Occipital lobe (tissue), 1 donor: ENCODE measurements at regions not wholly inside any gene's neighbourhood (a gene's known extent, or its start where the extent isn't known, plus 50 kb on each side); places are given as distances from the start of the nearest gene placed in this dataset.

ENCODE experiments used
- DNase-seq: peaks from one replicate; lab custom pipeline; 2025; lab: John Stamatoyannopoulos, UW

DNA sequence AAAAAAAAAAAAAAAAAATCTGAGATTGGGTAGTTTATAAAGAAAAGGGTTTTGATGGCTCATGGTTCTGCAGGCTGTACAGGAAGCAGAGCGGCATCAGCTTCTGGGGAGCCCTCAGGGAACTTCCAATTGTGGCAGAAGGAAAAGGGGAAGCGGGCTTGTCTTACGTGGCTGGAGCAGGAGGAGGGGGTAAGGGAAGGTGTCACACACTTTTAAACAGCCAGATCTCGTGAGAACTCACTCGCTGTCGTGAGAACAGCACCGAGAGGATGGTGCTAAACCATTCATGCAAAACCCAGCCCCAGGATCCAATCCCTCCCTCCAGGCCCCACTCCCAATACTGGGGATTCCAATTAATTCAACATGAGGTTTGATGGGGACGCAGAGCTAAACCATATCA is 806.2 kb downstream of the TBC1D22A start:
- no peak for DNase-seq

DNA sequence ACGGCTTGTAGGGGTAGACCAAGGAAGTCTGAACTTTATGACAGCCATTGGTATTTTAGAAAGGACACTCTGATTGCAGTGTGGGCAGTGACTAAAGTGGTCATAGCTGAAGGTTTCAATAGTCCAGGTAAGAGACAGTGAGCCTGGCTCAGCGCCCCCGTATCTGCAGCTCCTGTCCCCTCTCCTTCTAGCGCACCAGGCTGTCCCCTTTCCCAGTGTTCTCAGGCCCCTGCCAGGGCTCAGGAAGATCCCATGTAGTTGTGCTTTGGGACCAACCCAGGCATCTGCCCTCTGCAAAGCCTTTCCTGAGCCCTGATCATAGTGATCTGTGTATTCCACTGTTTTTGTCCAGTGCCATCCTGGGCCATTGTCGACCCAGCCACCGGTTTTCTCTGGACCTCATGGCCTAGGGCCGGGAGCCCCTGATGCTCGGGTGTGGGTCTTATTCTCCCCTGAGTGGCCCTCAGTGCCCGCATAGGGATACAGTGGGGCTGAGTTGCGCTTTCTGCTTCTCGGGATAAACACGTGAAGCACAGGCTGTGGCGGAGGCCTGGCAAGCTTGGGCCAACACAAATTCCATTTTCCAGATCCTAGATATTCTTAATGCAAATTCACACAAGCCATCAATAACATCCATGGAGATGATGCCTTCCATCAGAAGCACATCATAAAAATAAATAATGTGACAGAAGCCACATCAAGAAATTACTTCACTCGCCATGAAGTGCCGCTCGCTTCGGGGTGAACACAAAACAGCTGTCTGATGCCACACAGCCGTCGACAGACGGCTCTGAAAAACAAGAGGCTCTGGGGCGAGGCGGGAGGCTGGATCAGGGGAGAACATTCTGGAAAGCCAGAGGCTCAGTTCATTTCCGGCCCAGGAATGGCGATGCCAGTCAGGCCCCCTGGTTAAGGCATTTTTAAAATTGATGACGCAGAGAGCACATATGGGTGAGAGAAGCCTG is 805.0 kb downstream of the TBC1D22A start:
- DNase-seq: no peak

GRCh38 chr22:47566491-47566890 is 804.0 kb downstream of the TBC1D22A start:
- DNase-seq: no peak

DNA sequence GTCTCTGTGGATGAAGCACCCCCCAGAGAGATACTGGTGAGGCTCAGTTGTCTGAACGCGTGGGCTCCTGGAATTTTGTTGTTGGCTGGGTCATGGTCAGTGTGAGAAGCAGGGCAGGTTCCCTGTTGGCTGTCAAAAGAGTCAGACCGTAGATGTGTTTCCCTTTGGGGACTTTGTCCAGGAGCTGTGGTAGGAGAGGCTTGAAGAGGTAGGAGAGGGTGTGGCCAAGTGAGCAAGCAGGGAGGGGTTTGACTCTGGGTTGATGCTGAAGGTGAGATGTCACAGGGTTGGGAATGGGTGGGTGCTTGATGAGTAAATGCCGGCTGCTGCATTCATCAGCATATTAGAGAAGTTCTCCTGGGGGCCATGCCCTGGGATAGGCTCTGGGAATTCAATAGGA is 803.2 kb downstream of the TBC1D22A start:
- no peak for DNase-seq

GRCh38 chr22:47564651-47565434 is 802.4 kb downstream of the TBC1D22A start:
- DNase-seq: no peak

DNA sequence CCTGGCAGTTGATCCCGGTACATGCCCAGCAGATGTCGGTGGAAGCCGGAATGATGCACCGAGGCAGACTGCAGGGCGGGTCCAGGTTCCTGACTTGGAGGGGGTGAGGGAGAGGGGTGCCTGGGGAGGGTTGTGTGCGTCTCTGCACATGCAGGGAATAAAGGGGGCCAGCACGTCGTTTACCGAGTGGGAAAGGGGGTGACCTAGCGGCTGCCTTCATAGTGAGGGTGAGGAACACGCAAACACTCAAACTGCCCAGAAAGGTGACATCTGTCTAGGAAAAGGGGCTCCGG is 801.7 kb downstream of the TBC1D22A start:
- no peak for DNase-seq

GRCh38 chr22:47563406-47564157 is 801.1 kb downstream of the TBC1D22A start:
- DNase-seq: no peak

DNA sequence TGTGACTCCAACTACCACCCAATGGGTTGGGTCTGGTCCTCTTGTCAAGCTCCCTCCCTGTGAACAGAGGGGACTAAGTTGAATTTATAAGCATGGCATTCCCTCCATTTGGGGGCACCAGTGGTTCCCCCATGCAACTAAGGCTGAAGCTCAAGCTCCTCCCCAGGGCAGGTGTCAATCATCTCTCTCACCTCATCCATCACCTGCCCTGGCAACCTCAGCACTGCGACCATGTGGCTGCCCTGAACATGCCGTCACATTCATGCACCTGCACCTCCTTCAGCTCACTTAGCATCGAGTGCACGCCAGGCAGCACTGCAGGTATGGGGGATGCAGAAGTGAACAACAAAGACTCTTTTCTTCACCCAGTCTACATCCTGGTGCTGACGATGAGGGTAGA is 799.3 kb downstream of the TBC1D22A start:
- DNase-seq: no peak

DNA sequence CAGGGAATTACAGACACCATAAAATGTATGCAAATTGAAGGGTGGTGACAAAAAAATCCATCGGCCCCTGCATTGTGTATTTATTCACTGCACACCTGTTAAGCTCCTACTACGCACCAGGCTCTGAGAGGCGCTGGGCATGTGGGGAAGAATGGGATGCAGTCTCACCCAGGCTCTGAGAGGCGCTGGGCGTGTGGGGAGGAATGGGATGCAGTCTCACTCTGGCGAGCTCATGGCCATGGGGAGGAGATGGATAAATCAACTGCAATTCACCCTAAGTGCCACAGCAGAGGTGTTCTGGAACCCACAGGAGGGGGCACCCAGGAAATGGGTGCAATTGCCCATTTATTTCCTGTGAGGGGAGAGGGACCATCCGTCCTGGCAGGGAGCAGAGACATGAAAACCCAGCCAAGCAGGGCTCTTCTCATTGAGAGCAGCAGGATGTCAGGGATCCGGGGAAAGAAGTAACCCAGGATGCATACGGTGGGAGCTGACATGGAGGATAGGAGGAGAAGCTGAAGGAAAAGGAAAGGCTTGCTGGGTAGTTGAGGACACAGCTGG is 798.7 kb downstream of the TBC1D22A start:
- no peak for DNase-seq

GRCh38 chr22:47558828-47559700 is 796.6 kb downstream of the TBC1D22A start:
- DNase-seq: no peak

- no peak for DNase-seq
These were observed 794.0 kb downstream of the TBC1D22A start for GRCh38 chr22:47556473-47556872.

GRCh38 chr22:47553436-47553835 is 791.0 kb downstream of the TBC1D22A start:
- no peak for DNase-seq

- DNase-seq: no peak
These were observed 790.2 kb downstream of the TBC1D22A start for GRCh38 chr22:47552541-47553205.

GRCh38 chr22:47552024-47552423 is 789.6 kb downstream of the TBC1D22A start:
- DNase-seq: no peak

DNA sequence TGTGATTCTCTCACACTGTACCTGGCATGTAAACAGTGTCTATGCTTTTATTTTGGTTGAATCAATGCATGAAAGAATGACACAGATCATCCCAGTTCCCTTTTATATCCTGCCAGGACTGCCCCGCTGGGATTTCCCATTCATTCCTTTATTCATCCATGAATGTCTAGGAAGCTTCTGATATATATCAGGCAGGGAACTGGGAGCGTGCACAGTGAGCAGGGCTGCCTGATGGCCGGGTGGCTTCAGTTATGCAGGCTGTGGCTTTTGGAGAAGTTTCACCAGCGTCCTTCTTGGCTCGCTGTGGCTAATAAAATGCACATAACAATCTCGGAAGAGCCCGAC is 789.0 kb downstream of the TBC1D22A start:
- DNase-seq: no peak

DNA sequence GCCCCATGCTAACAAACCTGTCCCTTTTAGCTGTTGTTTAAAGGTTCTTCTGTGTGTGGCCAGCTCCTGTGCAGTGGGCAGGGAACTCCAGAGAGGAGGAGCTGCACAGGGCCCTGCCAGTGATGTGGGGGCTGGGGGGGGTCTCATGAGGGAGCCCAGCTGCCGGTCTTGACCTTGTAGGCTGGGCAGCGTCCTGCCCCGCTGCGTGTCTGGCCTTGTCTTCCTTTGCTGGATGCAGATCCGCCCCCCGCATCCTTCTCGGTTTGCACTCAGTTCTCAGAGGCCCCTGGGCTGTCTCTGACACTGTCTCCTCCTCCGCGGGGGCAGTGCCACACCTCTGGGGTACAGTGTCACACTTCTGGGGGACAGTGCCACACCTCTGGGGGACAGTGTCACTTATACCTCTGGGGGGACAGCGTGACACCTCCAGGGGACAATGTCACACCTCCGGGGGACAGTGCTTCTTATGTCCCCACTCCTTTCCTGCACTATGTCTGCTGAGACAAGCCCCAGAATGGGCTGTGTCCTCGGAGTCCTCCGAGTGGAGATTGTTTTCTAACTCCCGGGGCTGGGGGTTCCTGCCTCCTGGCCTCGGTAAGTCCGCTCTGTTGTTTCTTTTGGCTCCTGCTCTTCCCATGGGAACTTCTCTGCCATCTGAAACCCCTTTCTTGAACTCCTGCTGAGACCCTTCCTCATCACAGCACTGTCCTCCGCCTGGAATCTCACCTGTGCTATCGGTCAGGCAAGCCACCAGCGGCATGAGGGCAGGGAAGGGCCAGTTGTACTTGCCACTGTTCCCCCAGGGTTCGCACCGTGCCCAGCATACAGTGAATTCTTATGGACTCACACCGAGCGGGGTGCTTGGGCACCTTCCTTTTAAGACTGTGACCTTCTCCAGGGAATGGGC is 788.3 kb downstream of the TBC1D22A start:
- DNase-seq: no peak

DNA sequence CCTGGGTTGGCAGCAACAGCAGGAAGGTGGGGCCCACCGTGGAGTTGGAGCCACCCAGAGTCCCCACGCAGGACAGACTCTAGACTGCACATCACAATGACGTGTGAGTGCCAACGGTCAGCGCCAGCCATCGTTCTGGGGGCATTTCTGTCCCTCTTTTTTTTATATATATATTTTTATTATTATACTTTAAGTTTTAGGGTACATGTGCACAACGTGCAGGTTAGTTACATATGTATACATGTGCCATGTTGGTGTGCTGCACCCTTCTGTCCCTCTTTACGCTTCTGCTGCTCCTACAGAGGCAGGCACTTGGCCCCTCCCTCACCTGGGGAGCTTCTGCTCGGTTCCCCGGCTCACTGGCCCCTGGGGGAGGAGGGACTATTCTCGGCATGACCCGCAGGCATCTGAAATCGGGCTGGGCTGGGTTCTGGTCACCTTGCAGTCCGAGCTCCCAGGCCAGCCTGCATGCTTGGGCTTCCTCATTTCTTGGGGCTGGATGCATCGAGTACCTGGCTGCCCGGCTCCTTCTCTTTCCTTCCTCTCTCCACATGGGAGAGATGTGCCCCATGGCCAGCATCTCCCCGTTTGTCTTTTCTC is 787.4 kb downstream of the TBC1D22A start:
- no peak for DNase-seq

GRCh38 chr22:47548953-47549740 is 786.7 kb downstream of the TBC1D22A start:
- DNase-seq: no peak
